ENCODE measurements at regions not wholly inside any gene's neighbourhood (a gene's known extent, or its start where the extent isn't known, plus 50 kb on each side); places are given as distances from the start of the nearest gene placed in this dataset.

- DNase-seq (ENCODE audit: extremely low read depth in 1 of 2, low read depth in 1 of 2), result no peak
These were observed 913.9 kb upstream of the NR2F2 start for GRCh38 chr15:95416576-95416975.

GRCh38 chr15:95417761-95418160, 912.7 kb upstream of the NR2F2 start:
- no peak for DNase-seq (ENCODE audit: extremely low read depth in 1 of 2, low read depth in 1 of 2)

GRCh38 chr15:95422255-95422654, 908.2 kb upstream of the NR2F2 start:
- DNase-seq (ENCODE audit: extremely low read depth in 1 of 2, low read depth in 1 of 2), result no peak

GRCh38 chr15:95425859-95426258, 904.6 kb upstream of the NR2F2 start:
- no peak for DNase-seq (ENCODE audit: extremely low read depth in 1 of 2, low read depth in 1 of 2)

- DNase-seq (ENCODE audit: extremely low read depth in 1 of 2, low read depth in 1 of 2), result no peak
These were observed 901.2 kb upstream of the NR2F2 start for GRCh38 chr15:95429345-95429744.

- DNase-seq (ENCODE audit: extremely low read depth in 1 of 2, low read depth in 1 of 2), result no peak
These were observed 899.0 kb upstream of the NR2F2 start for GRCh38 chr15:95431518-95431917.

GRCh38 chr15:95432878-95433405, 897.6 kb upstream of the NR2F2 start:
- DNase-seq (ENCODE audit: extremely low read depth in 1 of 2, low read depth in 1 of 2), result no peak

- no peak for DNase-seq (ENCODE audit: extremely low read depth in 1 of 2, low read depth in 1 of 2)
These were observed 890.6 kb upstream of the NR2F2 start for GRCh38 chr15:95439922-95440376.

- DNase-seq (ENCODE audit: extremely low read depth in 1 of 2, low read depth in 1 of 2), result no peak
These were observed 889.8 kb upstream of the NR2F2 start for GRCh38 chr15:95440712-95441111.

- DNase-seq (ENCODE audit: extremely low read depth in 1 of 2, low read depth in 1 of 2), result no peak
These were observed 888.3 kb upstream of the NR2F2 start for GRCh38 chr15:95442107-95442719.

- no peak for DNase-seq (ENCODE audit: extremely low read depth in 1 of 2, low read depth in 1 of 2)
These were observed 885.6 kb upstream of the NR2F2 start for GRCh38 chr15:95444860-95445259.

GRCh38 chr15:95446854-95447253, 883.6 kb upstream of the NR2F2 start:
- no peak for DNase-seq (ENCODE audit: extremely low read depth in 1 of 2, low read depth in 1 of 2)

- no peak for DNase-seq (ENCODE audit: extremely low read depth in 1 of 2, low read depth in 1 of 2)
These were observed 883.0 kb upstream of the NR2F2 start for GRCh38 chr15:95447486-95447885.

GRCh38 chr15:95448531-95449229, 881.8 kb upstream of the NR2F2 start:
- DNase-seq (ENCODE audit: extremely low read depth in 1 of 2, low read depth in 1 of 2), result no peak

GRCh38 chr15:95449230-95449628, 881.3 kb upstream of the NR2F2 start:
- no peak for DNase-seq (ENCODE audit: extremely low read depth in 1 of 2, low read depth in 1 of 2)

GRCh38 chr15:95450413-95450812, 880.1 kb upstream of the NR2F2 start:
- no peak for DNase-seq (ENCODE audit: extremely low read depth in 1 of 2, low read depth in 1 of 2)

- DNase-seq (ENCODE audit: extremely low read depth in 1 of 2, low read depth in 1 of 2), result no peak
These were observed 878.6 kb upstream of the NR2F2 start for GRCh38 chr15:95451938-95452337.

GRCh38 chr15:95454403-95455262, 875.9 kb upstream of the NR2F2 start:
- no peak for DNase-seq (ENCODE audit: extremely low read depth in 1 of 2, low read depth in 1 of 2)

GRCh38 chr15:95457520-95457919, 873.0 kb upstream of the NR2F2 start:
- DNase-seq (ENCODE audit: extremely low read depth in 1 of 2, low read depth in 1 of 2), result no peak

- DNase-seq (ENCODE audit: extremely low read depth in 1 of 2, low read depth in 1 of 2), result no peak
These were observed 871.8 kb upstream of the NR2F2 start for GRCh38 chr15:95458721-95459120.

GRCh38 chr15:95459273-95459672, 871.2 kb upstream of the NR2F2 start:
- DNase-seq (ENCODE audit: extremely low read depth in 1 of 2, low read depth in 1 of 2), result no peak

All from activated CD8-positive, alpha-beta memory T cell treated with anti-CD3 and anti-CD28 coated beads for 1 hour (primary cell).